ENCODE measurements at regions not wholly inside any gene's neighbourhood (a gene's known extent, or its start where the extent isn't known, plus 50 kb on each side); places are given as distances from the start of the nearest gene placed in this dataset.

- TF ChIP-seq CTCF (IDR thresholded peaks at IDR 0.05) (no peak), POLR2AphosphoS5 (IDR thresholded peaks at IDR 0.05) (no peak), POLR2A (IDR thresholded peaks at IDR 0.05) (no peak)
Observed at GRCh38 chr18:35835366-35835765, 137.1 kb upstream of the RMP24 start.

Measured in transverse colon (tissue), 4 donors.